Kidney glomerular epithelial cell (primary cell): ENCODE measurements at regions not wholly inside any gene's neighbourhood (a gene's known extent, or its start where the extent isn't known, plus 50 kb on each side); places are given as distances from the start of the nearest gene placed in this dataset.

Source experiments
- DNase-seq: peaks from one replicate; lab custom pipeline; 2025; lab: John Stamatoyannopoulos, UW

DNA sequence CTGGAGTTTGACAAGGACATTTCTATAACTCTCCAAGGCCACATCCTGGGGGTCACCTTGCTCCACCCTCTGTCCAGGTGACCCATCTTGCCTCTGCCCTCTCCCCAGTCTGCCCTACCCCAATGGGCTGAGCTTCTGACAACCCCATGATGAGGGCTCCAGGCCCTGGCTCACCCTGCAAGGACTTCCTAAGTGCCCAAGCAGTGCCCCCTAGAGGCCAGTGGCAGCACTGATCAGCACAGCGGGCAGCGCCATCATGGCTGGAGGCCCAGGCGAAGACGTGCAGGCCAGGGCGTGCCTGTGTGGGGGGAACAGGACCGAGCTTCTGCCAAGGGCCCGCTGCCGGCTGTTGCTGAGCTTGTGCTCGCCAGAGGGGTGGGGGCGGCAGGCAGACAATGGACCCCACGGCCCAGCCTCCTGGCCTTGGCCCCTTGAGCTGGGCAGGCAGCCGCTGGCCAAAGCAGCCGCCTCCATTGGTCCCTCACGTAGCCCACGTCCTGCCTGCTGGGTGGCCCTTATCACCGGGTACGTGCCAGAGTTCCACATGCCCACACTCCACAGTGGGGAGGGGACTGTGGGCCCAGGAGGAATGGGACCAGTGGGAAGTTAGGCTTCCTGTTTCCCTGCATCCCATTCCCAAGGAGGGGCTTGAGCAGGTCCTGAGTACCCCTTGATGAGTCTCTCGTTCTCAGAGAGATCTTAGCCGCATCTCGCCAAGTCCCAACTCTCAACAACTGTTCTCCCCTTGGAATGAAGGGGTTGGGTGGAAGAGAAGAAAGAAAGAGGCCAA is 64.3 kb downstream of the MRPL14 start:
- no peak for DNase-seq

DNA sequence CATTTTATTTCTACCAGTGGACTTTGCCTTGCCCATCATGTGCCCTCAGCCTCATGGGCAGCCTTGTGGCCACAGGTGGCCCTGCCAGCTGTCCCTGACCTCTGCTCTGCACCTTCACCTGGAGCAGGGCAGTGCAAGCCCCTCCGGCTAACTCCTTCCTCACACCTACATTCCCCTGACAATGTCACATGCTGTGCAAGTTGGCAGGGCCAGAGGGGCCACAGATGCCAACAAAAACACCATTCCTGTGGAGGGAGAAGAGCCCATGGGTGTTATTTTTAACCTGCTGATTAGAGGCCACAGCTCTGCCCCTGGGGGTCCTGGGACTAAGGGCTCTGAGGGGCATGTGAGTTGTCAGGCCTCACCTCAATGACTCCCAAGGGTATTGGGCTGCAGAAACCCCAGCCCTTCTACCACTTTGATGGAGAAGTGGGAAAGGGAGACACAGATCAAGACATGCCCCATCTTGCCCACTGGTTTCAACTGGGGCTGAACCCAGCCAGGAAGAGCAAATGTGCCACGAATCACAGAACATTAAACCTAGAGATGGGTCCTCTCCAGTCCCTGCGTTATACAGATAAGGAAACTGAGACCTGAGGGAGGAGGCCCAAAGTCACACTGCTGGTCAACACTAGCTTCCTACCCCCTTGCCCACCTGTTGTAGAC is 65.0 kb downstream of the MRPL14 start:
- no peak for DNase-seq

DNA sequence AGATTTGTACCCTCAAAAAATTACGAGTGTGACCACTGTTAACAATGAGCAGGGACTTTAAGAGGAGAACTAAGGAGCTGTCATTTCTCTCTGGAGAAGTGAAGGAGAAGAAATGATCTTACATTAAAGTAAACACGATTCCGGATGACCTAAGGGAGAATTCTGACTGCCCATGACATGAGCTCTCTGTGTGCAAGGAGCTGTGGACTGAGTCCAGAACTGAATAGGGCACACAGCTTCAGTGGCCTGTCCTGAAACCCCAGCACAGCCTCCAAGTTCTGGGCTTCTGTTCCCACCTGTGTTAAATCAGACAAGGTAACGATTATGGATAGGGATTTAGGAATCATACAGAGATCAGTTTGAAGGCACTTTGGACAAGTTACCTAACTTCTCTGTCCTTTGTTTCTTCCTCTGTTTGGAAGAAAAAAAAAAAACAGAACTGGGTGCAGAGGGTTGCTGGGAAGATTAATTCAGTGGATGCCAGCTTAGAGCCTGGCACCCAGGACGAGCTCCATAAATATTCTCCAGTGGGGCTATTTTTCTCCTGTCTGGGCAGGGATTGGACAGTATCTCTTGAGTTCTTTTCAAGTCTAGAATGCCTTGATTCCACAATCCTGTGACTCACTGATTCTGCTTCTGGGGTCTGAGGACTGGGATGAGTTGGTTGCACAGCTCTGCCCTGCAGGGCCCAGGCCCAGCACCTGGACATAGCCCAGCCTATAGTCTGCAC is 65.7 kb downstream of the MRPL14 start:
- DNase-seq = no peak

DNA sequence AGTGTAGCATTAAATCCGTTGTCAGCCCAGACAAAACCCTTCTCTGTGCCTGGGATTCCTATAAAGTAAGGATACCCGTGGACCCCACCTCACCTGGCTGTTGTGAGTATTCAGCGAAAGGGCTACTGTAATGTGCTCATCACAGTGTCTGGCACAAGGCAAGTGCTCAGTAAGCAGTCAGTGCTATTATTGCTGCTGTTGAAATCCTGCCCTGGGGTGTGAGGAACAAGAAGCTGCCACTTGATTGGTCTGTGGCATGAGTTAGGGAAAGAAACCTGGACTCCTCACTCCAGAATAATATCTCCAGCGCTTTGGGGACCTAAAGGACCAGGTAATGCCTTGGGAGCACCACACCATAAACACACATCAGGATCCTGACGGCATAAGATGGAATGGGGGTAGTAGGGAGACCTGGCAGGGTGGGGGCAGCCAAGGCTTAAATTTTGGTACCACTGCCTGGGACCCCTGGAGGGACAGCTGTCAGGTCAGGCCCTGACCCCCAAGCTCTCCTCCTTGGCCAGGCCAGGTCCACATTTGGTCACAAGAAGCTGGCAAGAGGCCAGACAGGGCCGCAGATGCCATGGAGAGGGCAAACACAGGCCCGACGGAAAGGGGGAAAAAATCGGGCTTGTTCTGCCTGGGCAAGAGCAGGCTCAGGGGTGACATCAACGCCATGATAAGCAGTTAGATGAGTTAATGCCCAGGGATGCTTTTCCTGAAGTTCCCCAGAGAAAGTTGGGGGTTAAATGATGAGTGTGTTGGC is 66.5 kb downstream of the MRPL14 start:
- no peak for DNase-seq

DNA sequence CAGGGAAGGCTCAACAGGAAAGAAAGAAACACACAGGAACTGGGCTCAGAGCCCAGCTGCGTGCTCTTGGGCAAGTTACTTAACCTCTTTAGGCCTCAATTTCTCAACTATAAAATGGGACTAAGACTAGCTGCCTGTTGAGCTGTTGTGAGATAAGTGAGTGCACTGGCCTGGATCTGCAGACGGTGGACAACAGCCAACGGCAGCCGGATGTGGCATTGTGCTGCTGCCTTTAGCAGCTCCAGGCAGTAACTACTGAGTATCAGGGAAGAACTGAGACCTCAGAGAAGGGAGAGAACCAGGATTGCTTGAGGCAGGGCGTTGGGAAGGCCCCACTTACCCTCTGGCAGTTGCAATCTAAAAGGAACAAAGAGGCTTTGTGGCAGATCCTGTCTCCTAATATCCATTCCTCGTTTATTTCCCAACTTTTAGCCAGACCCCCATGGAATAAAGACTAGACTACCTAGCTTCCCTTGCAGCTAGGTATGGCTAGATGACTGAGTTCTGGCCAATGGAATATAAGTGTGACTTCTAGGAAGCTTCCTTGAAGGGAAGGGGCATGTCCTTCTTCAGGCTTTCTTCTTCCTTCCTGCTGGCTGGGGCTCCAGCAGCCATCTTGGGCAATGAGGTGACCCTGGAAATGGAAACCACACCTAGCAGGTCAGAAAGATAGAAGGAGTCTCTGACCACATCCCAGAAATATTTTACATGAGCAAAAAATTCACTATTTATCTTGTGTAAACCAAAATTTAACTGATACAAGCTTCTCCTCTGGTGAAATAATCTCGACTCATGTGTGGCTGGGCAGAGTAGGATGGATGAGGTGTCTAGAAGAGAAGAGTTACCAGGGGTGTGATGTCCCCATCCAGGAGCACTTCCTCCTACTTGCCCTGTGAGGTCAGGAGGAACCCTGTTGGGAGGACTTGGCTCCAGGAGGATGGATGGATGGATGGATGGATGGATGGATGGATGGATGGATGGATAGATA is 67.6 kb downstream of the MRPL14 start:
- no peak for DNase-seq

DNA sequence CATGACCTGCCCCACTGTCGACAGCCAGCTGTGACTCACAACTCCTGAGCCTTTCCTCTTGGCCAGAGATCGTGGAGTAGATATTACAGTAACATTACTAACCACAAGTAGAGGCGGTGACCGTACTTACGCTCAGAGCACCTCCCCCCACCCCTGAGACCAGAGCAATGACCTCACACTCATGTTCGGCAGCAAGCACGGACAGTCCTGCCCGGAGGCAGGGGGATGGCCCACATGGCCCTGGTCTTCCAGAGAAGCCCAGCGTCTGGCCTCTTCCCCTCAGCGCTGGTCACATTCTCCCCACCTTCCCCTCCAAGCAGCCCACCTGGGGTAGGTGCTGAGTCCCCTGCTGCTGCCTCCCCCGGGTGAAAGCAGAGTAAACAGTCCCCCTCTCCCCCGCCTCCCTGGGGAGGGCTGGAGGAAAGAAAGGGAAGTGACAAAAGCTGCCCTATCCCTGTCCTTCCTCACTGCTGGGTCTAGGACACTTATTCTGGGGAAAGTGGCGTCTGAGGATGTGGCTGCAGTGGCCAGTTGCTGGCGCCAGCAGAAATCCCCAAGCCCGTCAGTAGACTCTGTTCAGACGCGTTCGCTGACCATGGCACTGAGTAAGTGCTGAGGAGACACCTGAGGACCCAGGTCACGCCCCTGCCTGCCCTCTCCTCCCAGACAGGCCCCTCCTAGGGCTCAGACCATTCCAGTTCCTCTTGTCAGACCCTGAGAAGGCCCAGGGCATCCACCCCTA is 68.5 kb downstream of the MRPL14 start:
- DNase-seq = no peak

DNA sequence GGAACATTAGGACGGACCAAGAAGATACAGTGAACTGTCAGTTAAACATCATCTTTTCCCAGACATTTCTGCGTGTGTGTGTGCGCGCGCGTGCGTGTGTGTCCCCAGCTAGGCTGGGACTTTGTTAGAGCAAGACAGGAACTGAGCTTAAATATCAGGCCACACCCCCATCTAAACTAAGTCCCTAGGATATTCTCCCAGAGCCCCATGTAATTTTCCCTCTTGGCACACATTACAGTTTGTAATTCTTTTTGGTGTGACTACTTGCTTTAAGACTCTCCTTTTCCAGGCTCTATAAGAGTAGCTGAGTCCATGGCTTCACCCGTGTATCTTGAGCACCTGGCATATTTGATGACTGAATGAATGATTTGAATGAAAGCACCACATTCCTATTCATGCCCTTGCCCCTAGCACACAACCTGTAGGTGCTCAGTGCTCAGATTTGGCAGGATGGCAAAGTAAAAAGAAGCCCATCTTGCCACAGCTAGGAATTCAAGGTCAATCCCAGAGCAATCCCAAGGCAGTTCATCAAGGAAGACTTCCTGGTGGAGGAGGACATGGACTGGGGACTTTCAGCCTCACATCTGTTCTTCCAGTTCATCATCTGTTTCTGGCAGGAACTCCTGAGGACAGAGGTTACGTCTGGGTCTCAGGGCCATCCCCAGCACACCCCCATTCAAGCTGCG is 69.2 kb downstream of the MRPL14 start:
- no peak for DNase-seq

DNA sequence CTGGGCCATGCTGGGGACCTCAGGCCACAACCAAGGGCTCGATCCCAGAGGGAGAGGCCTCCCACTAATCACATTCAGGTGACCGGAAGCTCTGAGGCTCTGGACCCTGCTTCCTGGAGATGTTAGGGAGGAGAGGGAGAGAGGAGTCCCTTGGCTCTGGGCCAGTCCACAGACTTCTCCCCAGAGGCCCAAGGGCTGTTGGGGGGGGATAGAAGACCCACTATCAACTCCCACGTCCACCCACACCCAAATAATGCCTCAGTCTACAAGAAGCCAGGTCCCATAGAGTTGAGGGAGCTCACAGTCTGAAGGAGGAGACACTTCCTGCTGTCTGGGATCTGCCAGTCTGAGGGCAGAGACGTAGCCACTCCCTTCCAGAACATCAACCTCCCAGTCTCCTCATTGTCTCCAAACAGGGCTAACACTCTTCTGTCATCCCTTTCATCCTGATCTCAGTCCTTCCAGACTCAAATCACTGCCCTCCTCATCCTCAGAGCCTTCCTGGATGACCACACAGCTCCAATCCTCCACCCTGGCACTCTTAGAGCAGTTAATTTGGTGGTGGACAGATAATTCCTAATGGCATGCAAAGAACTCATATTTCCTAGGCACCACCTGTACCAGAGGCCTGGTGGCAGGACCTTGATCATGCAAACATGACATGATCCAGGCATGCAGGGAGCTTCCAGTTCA is 69.9 kb downstream of the MRPL14 start:
- no peak for DNase-seq

DNA sequence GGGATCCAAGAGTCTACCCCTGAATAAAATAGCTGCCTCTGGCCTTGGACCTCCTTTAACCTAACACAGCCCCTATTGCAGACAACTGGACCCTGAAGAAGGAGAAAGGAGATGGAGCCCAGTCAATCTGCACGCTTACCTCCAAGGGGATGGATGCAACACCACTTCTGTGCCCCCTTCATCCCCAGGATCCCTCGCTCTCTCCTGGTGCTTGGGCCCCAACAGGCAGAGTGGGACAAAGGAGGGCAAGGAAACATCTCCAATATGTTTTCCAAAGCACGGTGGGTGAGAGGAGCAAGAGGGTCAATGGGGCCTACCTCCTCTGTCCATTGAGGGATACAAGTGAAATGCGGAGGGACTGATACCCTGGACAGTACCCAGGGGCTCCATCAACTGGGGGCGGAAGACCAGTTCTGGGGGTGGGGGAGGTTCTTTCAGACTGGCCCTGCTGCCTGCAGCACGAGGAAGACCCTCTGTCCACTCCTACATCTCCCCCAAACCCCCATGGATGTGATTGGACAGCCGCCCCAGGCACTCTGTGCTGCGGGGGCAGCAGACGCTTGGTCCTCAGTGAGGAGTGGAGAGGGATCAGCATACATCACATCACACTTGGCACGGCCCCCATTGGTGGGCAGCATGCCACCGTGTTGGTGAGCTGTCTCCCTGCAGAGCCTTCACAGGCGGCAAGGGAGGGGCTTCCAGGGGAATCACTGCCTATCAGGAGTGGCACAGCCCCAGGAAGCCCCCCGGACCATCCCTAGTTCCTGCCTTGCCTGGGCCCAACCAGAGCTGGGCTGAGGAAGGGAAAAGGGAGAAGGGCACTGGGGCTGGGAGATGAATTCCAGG is 70.6 kb downstream of the MRPL14 start:
- no peak for DNase-seq

DNA sequence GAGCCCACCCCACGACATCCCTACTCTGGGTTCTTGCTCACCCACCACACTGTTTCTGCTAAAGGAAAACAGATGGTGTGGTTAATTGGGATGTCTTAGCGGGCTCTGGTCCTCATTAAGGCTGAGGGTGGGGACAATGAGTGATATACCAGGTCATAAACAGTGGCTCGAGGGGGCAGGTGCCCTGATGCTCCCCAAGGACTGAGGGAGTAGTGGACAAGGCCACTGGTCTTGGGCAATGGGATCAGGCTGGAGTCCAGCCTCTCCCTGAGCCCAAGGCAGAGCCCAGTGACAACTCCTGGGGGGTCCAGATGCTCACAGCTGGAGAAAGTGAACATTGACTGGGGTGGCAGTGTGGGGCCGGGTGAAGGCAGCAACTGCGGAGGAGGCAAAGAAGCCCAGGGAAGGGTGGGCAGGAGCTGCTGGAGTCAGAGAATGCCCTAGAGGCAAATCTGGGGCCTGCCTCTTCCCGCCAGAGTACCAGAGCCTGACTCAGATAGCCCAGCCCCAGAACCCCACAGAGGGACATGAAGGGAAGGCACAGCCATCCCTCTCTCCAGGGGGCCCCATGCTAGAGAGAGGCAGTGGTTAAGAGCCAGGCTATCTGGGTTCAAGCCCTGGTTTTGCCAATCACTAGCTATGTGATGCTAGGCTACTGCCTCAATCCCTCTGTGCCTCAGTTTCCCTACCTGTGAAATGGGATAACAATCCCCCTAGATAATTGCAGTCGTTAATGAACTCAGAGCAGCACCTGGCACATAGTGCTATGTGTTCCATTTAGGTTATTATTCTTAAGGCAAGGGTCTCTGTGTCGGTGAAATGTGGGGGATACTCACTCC is 72.3 kb downstream of the MRPL14 start:
- DNase-seq = no peak

DNA sequence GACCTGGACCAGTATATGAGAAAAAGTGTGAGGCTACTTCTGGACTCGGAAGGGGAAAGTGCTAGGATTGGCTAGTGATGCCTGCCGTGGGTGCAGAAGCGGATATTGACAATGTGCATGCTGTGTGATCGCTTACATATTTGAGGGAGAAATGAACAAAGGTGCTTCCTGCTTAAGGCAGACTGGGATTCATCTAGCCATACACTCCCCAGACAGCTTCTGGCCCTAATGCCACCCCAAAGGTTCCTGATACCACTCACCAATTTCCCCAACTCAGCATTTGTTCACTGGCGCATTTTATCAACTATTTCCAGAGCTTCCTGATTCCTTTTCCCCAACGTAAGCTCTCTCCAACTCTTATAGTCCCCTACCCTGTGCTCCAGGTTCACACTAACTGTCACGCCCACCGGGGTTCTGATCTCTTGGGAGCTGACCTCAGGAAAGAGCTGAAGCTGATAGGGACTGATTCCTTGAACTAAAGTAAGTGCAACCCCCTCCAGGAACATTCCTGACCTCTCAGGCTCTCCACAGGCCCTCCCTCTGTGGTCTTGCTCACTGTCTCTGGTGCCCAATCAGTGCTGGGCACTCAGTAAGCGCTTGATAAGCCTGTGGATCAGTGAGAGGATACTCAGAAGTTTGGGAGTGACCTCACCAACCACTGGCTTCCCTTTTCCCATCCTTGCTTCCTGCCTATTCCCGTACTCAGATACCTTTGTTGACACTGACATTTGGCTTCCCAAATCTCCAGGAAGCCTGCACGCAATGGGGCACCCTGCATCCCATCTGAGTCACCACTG is 73.3 kb downstream of the MRPL14 start:
- no peak for DNase-seq

DNA sequence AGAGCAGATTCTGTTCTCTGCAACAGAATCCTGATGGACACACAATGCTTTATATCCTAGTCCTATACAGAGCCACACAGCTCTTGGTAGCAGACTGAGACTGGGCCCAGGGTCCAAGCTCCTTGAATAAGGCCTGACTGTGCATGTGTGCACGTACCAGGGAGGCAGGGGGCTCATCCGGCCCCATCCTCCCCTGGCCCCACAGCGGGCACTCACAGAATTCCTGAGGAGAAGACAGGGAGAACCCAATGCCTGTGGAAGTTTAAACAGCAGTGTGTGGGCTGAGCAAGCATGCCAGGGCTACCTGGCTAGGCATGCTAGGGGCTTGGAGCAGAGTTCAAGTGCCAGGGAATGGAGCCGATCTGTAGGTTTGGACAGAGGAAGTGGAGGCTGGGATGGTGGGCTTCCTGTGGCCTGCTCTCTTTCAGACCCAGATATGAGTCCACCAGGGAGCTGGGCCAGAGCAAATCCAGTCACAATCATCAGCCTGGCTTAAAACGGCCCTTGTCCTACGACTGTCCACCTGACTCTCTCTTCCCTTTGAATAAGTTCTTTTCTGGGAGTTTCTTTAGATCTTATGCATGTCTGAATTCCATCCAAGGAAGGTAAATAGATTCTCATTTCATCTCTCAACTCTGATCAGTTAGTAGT is 74.0 kb downstream of the MRPL14 start:
- DNase-seq = no peak

DNA sequence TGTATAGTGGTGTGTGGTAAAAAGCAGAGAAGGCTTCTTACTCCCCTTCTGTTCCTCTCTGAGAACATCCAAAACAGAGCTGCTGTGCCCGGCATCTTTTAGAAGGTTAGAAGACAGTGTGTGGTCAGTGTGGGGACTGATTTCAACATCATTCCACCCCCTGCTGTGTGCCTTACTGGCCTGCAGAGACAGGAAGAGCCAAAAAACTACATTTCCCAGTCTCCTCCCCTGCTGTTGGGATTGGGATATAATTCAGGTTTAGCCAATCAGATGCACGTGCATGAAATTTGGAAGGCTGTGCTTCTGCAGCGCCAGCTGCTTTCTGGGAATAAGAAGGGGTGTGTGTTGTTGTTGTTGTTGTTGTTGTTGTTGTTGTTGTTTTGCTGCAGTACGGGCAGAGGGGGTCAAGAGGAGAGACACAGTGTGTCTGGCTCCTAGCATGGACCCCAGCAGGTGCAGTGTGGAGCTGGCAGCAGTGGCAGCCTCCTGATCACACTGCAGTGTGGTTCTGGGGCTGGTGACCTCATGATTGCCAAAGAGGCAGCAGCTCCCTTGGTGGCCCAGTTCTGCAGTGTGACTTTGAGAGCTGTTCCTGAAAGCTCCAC is 74.7 kb downstream of the MRPL14 start:
- DNase-seq = no peak

DNA sequence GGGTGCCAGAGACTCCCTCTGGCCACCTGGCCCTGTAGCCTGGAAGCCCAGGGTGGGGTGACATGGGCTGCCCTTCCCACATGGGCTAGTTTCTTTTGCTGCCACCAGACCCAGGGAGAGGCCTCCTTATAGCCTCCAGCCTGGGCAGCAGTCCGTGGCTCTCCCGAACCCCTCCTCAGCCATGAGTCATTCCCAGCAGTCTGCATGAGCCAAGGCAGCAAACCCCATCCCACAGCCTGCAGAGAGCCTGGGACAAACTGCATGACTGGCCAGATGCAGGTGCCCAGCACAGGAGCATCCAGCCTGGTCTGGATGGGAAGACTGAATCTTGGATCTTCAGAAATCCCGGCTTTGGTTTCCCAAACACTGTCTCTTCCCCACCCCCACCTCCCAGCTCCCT is 75.7 kb downstream of the MRPL14 start:
- DNase-seq = no peak

DNA sequence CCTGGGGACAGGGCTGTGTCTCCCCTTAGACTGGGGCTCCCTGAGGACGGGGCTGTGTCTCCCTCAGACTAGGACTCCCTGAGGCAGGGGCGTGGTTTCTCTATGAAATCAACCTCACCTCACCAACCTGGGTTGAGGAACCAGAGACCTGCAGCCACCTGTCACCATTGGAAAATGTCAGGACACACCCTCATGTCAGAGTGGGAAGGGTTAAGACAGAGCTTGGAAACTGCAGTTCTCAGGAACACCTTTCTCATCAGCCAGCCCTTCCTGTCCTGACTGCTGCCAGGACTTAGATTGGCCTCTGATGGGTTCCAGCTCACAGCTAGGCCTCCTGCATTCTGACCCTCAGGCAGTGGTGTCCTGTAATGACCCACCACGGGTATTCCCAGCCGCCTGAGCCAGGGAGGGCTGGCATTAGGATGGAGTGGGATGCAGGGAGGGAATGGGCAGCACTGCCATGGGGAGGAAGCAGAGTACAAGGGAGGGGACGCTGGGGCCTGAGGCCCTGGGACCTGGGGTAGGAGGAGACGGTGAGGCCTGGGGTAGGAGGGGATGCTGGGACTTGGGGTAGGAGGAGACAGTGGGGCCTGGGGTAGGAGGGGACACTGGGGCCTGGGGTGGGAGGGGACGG is 76.3 kb downstream of the MRPL14 start:
- DNase-seq = no peak
